ENCODE measurements at regions not wholly inside any gene's neighbourhood (a gene's known extent, or its start where the extent isn't known, plus 50 kb on each side); places are given as distances from the start of the nearest gene placed in this dataset.
A peak's percentile ranks its signal among the peaks of the same experiment; 100 is the strongest.

DNA sequence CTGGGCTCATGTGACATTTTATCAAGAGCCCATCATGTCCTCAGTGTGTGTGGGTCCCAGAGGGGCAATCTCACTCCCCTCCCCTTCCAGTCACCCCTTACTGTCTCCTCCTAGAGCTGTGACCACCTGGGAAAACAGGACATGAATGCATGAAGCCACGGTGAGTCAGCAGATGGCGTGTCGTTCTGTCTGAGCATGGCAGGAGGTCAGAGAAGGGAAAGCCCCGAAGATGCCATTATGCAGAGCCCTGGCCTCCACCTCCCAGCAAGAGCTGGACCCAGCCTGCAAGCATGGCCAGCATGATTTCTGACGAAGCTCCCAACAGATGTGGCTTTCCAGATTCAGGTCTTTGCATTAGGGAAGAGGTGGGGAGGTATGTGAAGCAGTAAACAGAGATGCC lies 118.5 kb downstream of the TLE3 start:
- no peak overlapping the region for H3K4me3 ChIP-seq (ENCODE audit: control insufficient read depth in 2 of 3, extremely low read depth in 1 of 3, insufficient read depth in 2 of 3, low read depth in 1 of 3, low read length in 3 of 3)
- no peak overlapping the region for H2AFZ ChIP-seq (ENCODE audit: control insufficient read depth, low read length)
- dilution Hi-C loops (cut with MboI; ENCODE audit: extremely low pct_ligation_motif_present, low sequenced_read_pairs): no loop called here
- TF ChIP-seq EZH2 (IDR thresholded peaks at IDR 0.05; ENCODE audit: low read length): no peak
- peak in 1 of 3 experiments; percentile 35 for TF ChIP-seq CTCF (optimal IDR thresholded peaks at IDR 0.05 in 1 of 3, IDR thresholded peaks at IDR 0.05 in 1 of 3, conservative IDR thresholded peaks at IDR 0.05 in 1 of 3; ENCODE audit: extremely low read depth in 1 of 3, insufficient read depth in 2 of 3, low read length in 3 of 3)
- H4K20me1 ChIP-seq (ENCODE audit: control insufficient read depth, extremely low read depth, insufficient read depth, low read length): peaks cover 7% of the 10 kb centered on the region
- H3K9me3 ChIP-seq (ENCODE audit: control insufficient read depth, low read depth, low read length): no peaks in the 10 kb centered on the region
- peaks cover 6% of the 10 kb centered on the region for H3K4me1 ChIP-seq (ENCODE audit: control insufficient read depth, extremely low read depth, insufficient read depth, low read length)
- no peaks in the 10 kb centered on the region for H3K79me2 ChIP-seq (ENCODE audit: control insufficient read depth, insufficient read depth, low read length)
- no peak overlapping the region for H3K27ac ChIP-seq (ENCODE audit: control insufficient read depth, insufficient read depth, low read length)
- no peak for FAIRE-seq
- no peak overlapping the region for H3K4me2 ChIP-seq (ENCODE audit: control insufficient read depth, extremely low read depth, insufficient read depth, low read depth, low read length)
- no peak for DNase-seq (ENCODE audit: low read depth, low spot score)
- H3K9me1 ChIP-seq (ENCODE audit: control insufficient read depth, extremely low read depth, insufficient read depth, low read length): no peaks in the 10 kb centered on the region
- no peak overlapping the region for H3K9ac ChIP-seq (ENCODE audit: control insufficient read depth, extremely low read depth, insufficient read depth, low read length)
- H3K27me3 ChIP-seq (ENCODE audit: control insufficient read depth, extremely low read depth, insufficient read depth, low read length): peaks cover 22% of the 10 kb centered on the region
- no peaks in the 10 kb centered on the region for H3K36me3 ChIP-seq (ENCODE audit: control insufficient read depth in 2 of 2, extremely low read depth in 1 of 2, insufficient read depth in 2 of 2, low read length in 2 of 2)

DNA sequence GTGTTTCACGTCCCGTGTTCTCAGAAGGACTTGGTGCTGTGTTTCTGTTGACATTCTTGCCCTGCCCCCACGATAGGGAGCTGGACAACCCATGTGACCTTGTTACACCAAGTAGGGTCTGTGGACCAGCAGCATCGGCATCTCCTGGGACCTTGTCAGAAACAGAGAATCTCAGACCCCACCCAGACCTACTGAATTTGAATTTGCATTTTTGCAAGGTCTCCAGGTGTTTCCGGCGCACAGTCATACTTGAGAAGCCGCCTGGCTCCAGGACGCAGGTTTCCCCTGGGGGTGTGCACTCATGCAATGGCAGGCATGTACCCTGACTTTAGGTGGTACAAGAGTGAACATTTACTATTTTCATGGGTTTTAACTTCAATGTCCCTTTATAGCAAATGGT lies 117.9 kb downstream of the TLE3 start:
- Histone ChIP-seq H3K9me1 (ENCODE audit: control insufficient read depth, extremely low read depth, insufficient read depth, low read length) (no peaks in the 10 kb centered on the region), H3K4me3 (ENCODE audit: control insufficient read depth in 2 of 3, extremely low read depth in 1 of 3, insufficient read depth in 2 of 3, low read depth in 1 of 3, low read length in 3 of 3) (no peak overlapping the region), H3K27me3 (ENCODE audit: control insufficient read depth, extremely low read depth, insufficient read depth, low read length) (peaks cover 22% of the 10 kb centered on the region), H3K4me2 (ENCODE audit: control insufficient read depth, extremely low read depth, insufficient read depth, low read depth, low read length) (no peak overlapping the region), H3K9me3 (ENCODE audit: control insufficient read depth, low read depth, low read length) (no peaks in the 10 kb centered on the region), H3K79me2 (ENCODE audit: control insufficient read depth, insufficient read depth, low read length) (no peaks in the 10 kb centered on the region), H3K27ac (ENCODE audit: control insufficient read depth, insufficient read depth, low read length) (no peak overlapping the region), H3K4me1 (ENCODE audit: control insufficient read depth, extremely low read depth, insufficient read depth, low read length) (peaks cover 6% of the 10 kb centered on the region), H2AFZ (ENCODE audit: control insufficient read depth, low read length) (no peak overlapping the region), H3K36me3 (ENCODE audit: control insufficient read depth in 2 of 2, extremely low read depth in 1 of 2, insufficient read depth in 2 of 2, low read length in 2 of 2) (no peaks in the 10 kb centered on the region), H4K20me1 (ENCODE audit: control insufficient read depth, extremely low read depth, insufficient read depth, low read length) (peaks cover 7% of the 10 kb centered on the region), H3K9ac (ENCODE audit: control insufficient read depth, extremely low read depth, insufficient read depth, low read length) (no peak overlapping the region)
- DNase-seq (ENCODE audit: low read depth, low spot score) (no peak), FAIRE-seq (no peak)
- dilution Hi-C loops (cut with MboI; ENCODE audit: extremely low pct_ligation_motif_present, low sequenced_read_pairs): no loop called here
- TF ChIP-seq CTCF (optimal IDR thresholded peaks at IDR 0.05 in 1 of 3, IDR thresholded peaks at IDR 0.05 in 1 of 3, conservative IDR thresholded peaks at IDR 0.05 in 1 of 3; ENCODE audit: extremely low read depth in 1 of 3, insufficient read depth in 2 of 3, low read length in 3 of 3) (no peak), EZH2 (IDR thresholded peaks at IDR 0.05; ENCODE audit: low read length) (no peak)

Measured in keratinocyte (primary cell).